ENCODE measurements at regions not wholly inside any gene's neighbourhood (a gene's known extent, or its start where the extent isn't known, plus 50 kb on each side); places are given as distances from the start of the nearest gene placed in this dataset.

DNA sequence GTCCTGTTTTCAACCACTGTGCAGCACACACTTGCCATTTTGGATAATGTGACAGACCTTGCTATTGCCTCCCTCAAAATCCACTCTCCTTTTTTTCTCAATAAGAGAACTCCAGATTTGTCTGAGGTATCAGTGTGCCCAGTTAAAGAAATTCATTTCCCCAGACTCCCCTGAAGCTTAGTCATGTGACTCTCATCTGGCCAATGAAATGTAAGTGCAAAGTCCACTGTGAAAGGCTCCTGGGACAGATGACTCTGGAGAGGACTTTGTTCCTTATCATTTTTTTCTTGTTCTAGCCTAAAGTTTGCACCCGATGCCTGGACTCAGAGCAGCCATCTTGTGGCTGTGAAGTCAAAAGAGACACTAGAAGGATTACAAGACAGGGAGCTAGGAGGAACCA, 268.6 kb upstream of the LRTM1 start:
- Mint-ChIP-seq H3K27me3 (peaks cover 14% of the 10 kb centered on the region), H3K27ac (no peak overlapping the region), H3K4me1 (ENCODE audit: unreplicated experiment) (no peaks in the 10 kb centered on the region), H3K36me3 (no peaks in the 10 kb centered on the region), H3K9me3 (peaks cover 5% of the 10 kb centered on the region), H3K4me3 (no peak overlapping the region)
- DNase-seq (ENCODE audit: extremely low spot score, unreplicated experiment), result no peak
- no peak for TF ChIP-seq CTCF (conservative IDR thresholded peaks at IDR 0.05)

- peaks cover 5% of the 10 kb centered on the region for H3K9me3 Mint-ChIP-seq
- no peak for DNase-seq (ENCODE audit: extremely low spot score, unreplicated experiment)
- H3K4me1 Mint-ChIP-seq (ENCODE audit: unreplicated experiment), result peaks cover 17% of the 10 kb centered on the region
These were observed 266.5 kb upstream of the LRTM1 start for GRCh38 chr3:55194376-55194775.

DNA sequence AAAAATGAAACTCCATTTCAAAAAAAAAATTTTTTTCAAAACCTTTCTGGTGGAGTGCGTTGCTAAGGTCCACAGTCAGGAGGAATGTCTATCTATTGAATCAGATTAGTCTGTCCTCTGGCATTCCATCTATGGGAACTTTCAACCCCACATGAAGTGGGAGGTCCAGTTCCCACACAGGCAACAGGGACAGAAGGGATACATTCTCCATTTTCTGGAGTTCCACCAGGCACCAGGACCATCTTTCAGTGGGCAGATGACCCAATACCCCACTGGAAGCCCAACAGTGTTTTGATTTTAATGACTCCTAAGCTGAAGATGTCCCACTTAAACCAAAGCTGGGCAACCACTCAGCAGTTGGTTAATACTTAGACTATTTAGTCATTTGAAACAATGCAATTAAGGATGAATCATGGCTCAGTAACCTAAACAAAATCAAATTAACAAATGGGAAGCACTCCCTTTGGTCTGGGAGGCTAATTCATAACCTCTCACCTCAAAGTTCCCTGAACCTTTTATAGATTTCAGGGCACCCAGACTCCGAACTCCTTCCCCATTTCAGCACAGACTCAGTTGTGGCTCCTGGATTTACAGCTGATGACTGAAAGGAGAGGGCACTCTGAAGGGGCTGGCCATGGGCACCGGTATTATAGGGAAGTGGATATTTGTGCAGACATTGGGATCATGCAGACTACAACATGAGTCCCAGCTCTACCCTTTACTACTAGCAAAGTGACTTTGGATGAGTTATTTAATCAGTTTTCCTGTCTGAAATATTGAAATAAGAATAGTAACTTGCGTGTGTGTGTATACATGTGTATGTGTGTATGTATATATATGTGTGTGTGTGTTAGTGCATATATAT, 264.3 kb upstream of the LRTM1 start:
- DNase-seq (ENCODE audit: extremely low spot score, unreplicated experiment), result no peak
- H3K27ac Mint-ChIP-seq, result no peak overlapping the region
- H3K36me3 Mint-ChIP-seq, result no peaks in the 10 kb centered on the region
- peaks cover 20% of the 10 kb centered on the region for H3K27me3 Mint-ChIP-seq
- peaks cover 10% of the 10 kb centered on the region for H3K9me3 Mint-ChIP-seq
- H3K4me3 Mint-ChIP-seq, result no peak overlapping the region
- H3K4me1 Mint-ChIP-seq (ENCODE audit: unreplicated experiment), result peaks cover 22% of the 10 kb centered on the region
- no peak for TF ChIP-seq CTCF (conservative IDR thresholded peaks at IDR 0.05)

More at GRCh38 chr3:55194376-55194775, 266.5 kb upstream of the LRTM1 start:
- TF ChIP-seq CTCF (conservative IDR thresholded peaks at IDR 0.05), result no peak
- Mint-ChIP-seq H3K36me3 (no peaks in the 10 kb centered on the region), H3K27ac (no peak overlapping the region), H3K27me3 (peaks cover 23% of the 10 kb centered on the region), H3K4me3 (no peak overlapping the region)

DNA sequence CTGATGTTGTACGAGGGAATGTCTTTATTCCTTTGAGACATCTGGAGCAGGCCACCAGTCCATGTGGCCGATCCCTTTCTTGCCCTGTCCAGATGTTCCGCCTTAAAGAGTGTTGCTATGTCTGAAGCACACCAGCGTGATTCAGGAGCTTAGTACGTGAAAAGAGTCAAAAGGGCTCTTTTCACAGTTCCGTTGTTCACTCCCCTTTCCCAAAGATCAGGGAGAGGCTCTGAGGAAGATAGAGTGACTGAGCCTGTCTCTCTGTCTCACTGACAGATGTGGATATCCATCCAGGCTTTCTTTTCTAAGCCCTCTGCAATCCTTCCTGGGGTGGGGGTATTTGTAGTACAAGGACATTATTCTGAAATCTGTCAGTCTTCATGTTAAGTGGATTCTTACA, 262.5 kb upstream of the LRTM1 start:
- no peak overlapping the region for H3K4me3 Mint-ChIP-seq
- peaks cover 25% of the 10 kb centered on the region for H3K4me1 Mint-ChIP-seq (ENCODE audit: unreplicated experiment)
- no peak for DNase-seq (ENCODE audit: extremely low spot score, unreplicated experiment)
- no peak for TF ChIP-seq CTCF (conservative IDR thresholded peaks at IDR 0.05)
- H3K36me3 Mint-ChIP-seq, result no peaks in the 10 kb centered on the region
- peak overlapping the region; percentile 51 for H3K27ac Mint-ChIP-seq
- peaks cover 22% of the 10 kb centered on the region for H3K27me3 Mint-ChIP-seq
- peaks cover 10% of the 10 kb centered on the region for H3K9me3 Mint-ChIP-seq

DNA sequence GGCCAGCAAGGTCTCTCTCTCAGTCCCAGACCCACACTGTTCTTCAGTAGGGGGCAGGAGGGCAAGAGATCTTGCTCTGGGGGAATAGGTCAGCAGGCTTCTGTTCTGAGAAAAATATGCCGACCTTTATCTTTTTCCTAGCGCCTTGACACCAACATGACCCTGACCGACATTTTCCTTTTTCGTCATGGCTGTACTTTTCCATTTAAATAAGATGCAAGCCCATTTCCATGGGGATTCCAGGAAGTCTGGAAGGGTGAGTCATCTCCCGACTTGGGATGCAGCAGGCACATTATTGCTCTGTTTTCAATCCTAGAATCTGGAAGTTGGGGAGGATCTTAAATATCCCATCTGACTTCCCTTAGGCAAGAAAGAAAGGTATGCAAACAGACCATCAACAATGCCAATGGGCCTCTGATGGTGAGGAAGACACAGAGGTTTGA, 261.5 kb upstream of the LRTM1 start:
- no peak overlapping the region for H3K4me3 Mint-ChIP-seq
- no peaks in the 10 kb centered on the region for H3K36me3 Mint-ChIP-seq
- H3K9me3 Mint-ChIP-seq, result peaks cover 10% of the 10 kb centered on the region
- H3K27ac Mint-ChIP-seq, result no peak overlapping the region
- peaks cover 29% of the 10 kb centered on the region for H3K4me1 Mint-ChIP-seq (ENCODE audit: unreplicated experiment)
- DNase-seq (ENCODE audit: extremely low spot score, unreplicated experiment), result no peak
- H3K27me3 Mint-ChIP-seq, result peaks cover 22% of the 10 kb centered on the region
- TF ChIP-seq CTCF (conservative IDR thresholded peaks at IDR 0.05), result no peak
